Immature natural killer cell (primary cell): ENCODE measurements at regions not wholly inside any gene's neighbourhood (a gene's known extent, or its start where the extent isn't known, plus 50 kb on each side); places are given as distances from the start of the nearest gene placed in this dataset.
"Not testable (repeated sequence)": the region's sequence is repeated elsewhere in the genome, so short reads cannot be mapped to it uniquely, and the experiment has no call there.

Experiments
- DNase-seq, 3 donors: peaks; one replicate each; pipeline ENCODE4 v3.0.0; 2022; ENCODE audit warnings: mixed read lengths in 1 of 3
- H3K27ac Mint-ChIP-seq, 6 donors: one replicate each; pipeline ENCODE4 v1.8.0; 2020; ENCODE audit warnings: mixed read lengths in 6 of 6, mild to moderate bottlenecking in 5 of 6, inconsistent platforms in 4 of 6, moderate library complexity in 3 of 6
- H3K27me3 Mint-ChIP-seq, 3 donors: one replicate each; pipeline ENCODE4 v1.8.0; 2020 to 2021; ENCODE audit warnings: low read depth in 3 of 3, mild to moderate bottlenecking in 3 of 3, mixed read lengths in 3 of 3, moderate library complexity in 3 of 3, inconsistent platforms in 1 of 3
- H3K36me3 Mint-ChIP-seq, 3 donors: one replicate each; pipeline ENCODE4 v1.8.0; 2020; ENCODE audit warnings: mixed read lengths in 3 of 3, inconsistent platforms in 2 of 3, mild to moderate bottlenecking in 2 of 3
- H3K4me1 Mint-ChIP-seq, 2 donors: one replicate each; pipeline ENCODE4 v1.8.0; 2020; ENCODE audit warnings: inconsistent platforms in 2 of 2, mild to moderate bottlenecking in 2 of 2, mixed read lengths in 2 of 2, moderate library complexity in 1 of 2
- H3K4me3 Mint-ChIP-seq, 5 donors: one replicate each; pipeline ENCODE4 v1.8.0; 2020; ENCODE audit warnings: mild to moderate bottlenecking in 5 of 5, mixed read lengths in 5 of 5, inconsistent platforms in 3 of 5, moderate library complexity in 3 of 5
- H3K9me3 Mint-ChIP-seq, 6 donors: one replicate each; pipeline ENCODE4 v1.8.0; 2020; ENCODE audit warnings: mild to moderate bottlenecking in 6 of 6, mixed read lengths in 6 of 6, inconsistent platforms in 4 of 6, moderate library complexity in 3 of 6

DNA sequence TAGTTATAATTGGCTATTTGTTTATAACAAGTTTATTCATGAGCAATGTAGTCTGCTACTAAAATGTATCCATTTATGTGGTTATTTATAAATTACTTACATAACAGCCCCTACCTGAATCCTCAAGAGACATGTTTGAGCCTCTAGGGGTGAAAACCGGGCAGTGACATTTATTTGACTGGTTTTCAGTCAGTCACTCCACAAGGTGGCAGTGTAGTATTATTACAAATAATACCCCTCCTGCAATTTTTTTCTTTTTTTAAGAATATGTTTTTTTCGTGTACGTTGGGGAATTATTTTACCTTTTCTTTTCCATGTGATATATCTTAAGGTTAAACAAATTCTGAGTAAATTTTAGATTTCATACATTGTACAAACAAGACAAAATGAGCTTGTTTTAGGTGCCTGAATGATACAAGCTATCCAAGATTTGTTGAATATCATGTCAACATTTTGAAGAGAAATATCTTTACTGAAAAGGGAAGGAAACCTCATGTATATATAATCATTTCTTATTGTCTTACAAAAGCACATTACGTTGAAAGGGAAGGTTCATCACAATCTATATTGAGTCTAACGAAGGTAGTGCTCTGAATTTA, 598.7 kb upstream of the TECRL start:
- DNase-seq, result no peak
- H3K4me3 Mint-ChIP-seq, result no peak overlapping the region
- H3K27me3 Mint-ChIP-seq, result no peaks in the 10 kb centered on the region
- H3K4me1 Mint-ChIP-seq, result no peaks in the 10 kb centered on the region
- H3K9me3 Mint-ChIP-seq, result peaks cover 7 to 25% (median 14%) of the 10 kb centered on the region in 6 donors
- no peak overlapping the region for H3K27ac Mint-ChIP-seq
- no peaks in the 10 kb centered on the region for H3K36me3 Mint-ChIP-seq

DNA sequence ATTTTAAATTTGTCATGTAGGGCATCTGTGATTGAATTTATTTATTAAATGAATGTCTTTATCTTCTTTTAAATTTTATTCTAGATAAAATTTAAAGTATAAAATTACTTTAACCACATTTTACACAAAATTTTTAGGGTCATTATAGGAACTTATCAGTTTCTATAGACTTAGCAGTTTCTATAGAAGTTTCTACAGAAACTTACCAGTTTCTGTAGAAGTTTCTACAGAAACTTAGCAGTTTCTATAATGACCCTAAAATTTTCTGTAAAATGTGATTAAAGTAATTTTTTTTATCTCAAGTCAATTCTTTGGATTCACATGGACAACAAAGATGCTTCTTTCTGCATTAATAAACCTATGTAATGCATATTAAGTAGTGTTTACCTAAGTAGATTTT, 565.9 kb upstream of the TECRL start:
- peaks cover 2 to 30% (median 17%) of the 10 kb centered on the region in 6 donors for H3K9me3 Mint-ChIP-seq
- no peak overlapping the region for H3K27ac Mint-ChIP-seq
- no peaks in the 10 kb centered on the region for H3K36me3 Mint-ChIP-seq
- no peak overlapping the region for H3K4me3 Mint-ChIP-seq
- H3K27me3 Mint-ChIP-seq, result no peaks in the 10 kb centered on the region
- DNase-seq, result no peak
- no peaks in the 10 kb centered on the region for H3K4me1 Mint-ChIP-seq

DNA sequence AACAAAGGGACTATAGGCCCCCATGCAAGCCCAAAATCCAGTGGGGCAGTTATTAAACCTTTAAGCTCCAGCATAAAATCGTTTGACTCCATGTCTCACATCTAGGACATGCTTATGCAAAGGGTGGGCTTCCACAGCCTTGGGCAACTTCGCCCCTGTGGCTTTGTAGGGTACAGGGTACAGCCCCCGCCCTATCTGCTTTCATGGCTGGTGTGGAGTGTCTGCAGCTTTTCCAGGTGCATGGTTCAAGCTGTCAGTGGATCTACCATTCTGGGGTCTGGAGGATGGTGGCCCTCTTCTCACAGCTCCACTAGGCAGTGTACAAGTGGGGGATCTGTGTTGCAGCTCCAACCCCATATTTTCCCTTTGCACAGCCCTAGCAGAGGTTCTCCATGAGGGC, 559.8 kb upstream of the TECRL start:
- H3K36me3 Mint-ChIP-seq, result peaks cover 0 to 6% (median 0%) of the 10 kb centered on the region in 3 donors
- H3K9me3 Mint-ChIP-seq, result peaks cover 5 to 50% (median 23%) of the 10 kb centered on the region in 6 donors
- no peak overlapping the region for H3K4me3 Mint-ChIP-seq
- no peaks in the 10 kb centered on the region for H3K4me1 Mint-ChIP-seq
- DNase-seq, result no peak
- no peak overlapping the region for H3K27ac Mint-ChIP-seq
- no peaks in the 10 kb centered on the region for H3K27me3 Mint-ChIP-seq

DNA sequence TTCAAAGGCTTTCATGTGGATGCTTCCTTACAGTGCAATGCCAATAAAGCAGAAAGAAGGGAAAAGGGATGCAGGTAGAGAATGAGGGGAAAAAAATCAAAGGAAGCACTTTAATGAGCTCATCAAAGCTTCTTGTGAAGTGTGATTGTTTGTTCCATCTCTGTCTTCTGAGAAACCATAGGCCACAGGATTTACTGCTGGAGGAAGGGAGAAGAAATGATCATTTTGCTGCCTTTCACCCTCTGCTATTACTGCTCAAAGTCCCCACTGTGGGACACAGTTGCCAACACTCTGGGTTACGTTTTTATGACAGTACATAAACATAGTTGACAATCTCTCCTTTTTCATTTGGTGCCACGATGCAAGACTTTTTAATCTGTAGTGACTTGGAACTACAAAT, 558.0 kb upstream of the TECRL start:
- DNase-seq, result no peak
- peaks cover 5 to 45% (median 26%) of the 10 kb centered on the region in 6 donors for H3K9me3 Mint-ChIP-seq
- no peaks in the 10 kb centered on the region for H3K4me1 Mint-ChIP-seq
- no peak overlapping the region for H3K27ac Mint-ChIP-seq
- peaks cover 0 to 6% (median 0%) of the 10 kb centered on the region in 3 donors for H3K36me3 Mint-ChIP-seq
- H3K27me3 Mint-ChIP-seq, result no peaks in the 10 kb centered on the region
- H3K4me3 Mint-ChIP-seq, result no peak overlapping the region

DNA sequence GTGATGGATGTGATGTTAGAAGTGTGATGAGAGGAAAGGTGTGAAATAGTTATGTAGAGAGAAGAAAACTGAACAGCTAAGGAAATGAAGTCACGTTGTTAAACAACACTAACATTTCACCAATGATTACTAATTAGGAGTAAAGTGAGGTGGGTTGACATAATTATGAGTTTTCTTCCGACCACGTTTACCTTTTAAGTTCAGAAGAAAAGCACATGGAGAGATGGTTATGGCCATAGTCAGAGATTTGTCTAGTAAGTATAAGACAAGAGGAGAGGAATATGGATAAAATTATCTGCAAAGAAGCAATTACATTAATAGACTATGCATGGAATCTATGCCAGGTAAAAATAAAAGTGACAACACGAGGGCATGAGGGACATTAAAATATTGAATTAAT, 551.3 kb upstream of the TECRL start:
- H3K9me3 Mint-ChIP-seq, result peaks cover 12 to 43% (median 28%) of the 10 kb centered on the region in 6 donors

DNA sequence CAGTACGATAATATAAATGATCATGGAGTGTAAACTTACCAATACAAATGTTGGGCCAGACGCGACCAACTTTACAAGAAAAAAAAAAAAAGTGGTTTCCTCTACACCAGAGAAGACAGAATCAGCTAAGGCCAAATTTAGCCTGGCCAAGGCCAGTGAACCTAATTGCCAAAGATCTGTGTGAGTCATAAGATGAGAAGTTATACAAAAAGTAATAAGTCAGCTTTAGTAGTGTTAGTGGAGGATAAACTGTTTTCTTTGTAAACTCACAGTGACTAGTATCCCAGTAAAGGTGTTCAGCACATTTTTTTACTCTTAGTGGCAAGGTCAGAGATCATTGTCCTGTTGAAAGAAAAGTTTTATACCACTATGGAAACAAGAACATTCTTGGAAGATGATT, 531.4 kb upstream of the TECRL start:
- H3K36me3 Mint-ChIP-seq, result no peaks in the 10 kb centered on the region
- no peaks in the 10 kb centered on the region for H3K4me1 Mint-ChIP-seq
- no peak overlapping the region for H3K27ac Mint-ChIP-seq
- no peak for DNase-seq
- H3K27me3 Mint-ChIP-seq, result no peaks in the 10 kb centered on the region
- no peak overlapping the region for H3K4me3 Mint-ChIP-seq
- H3K9me3 Mint-ChIP-seq, result peaks cover 6 to 37% (median 17%) of the 10 kb centered on the region in 6 donors

More for the DNA sequence above, 551.3 kb upstream of the TECRL start:
- peaks cover 0 to 4% (median 0%) of the 10 kb centered on the region in 3 donors for H3K36me3 Mint-ChIP-seq
- DNase-seq, result no peak
- H3K27me3 Mint-ChIP-seq, result no peaks in the 10 kb centered on the region
- no peak overlapping the region for H3K4me3 Mint-ChIP-seq
- no peak overlapping the region for H3K27ac Mint-ChIP-seq
- no peaks in the 10 kb centered on the region for H3K4me1 Mint-ChIP-seq

DNA sequence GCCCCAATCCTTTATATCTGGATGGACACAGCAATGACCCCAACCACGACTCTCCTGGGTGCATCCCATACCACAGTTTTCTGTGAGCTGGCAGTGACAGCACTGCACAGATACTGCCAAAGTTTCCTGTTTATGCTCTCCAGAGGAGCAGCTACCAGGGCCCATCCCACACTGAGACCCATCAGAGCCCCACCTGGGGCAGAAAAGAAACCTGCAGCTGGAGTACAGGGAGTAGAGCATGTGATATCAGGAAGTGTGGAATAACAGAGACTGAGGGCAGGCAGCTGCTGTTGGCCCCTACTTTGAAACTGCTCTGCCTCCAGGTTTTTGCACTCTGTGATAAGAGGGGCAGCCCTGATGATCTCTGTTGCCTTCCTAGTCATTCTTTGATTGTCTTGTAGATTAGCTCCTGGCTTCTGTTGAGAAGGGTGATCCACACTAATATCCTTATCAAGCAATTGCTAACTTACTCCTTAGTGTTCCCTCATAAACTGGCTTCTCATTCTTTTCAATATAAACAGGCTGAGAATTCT, 526.3 kb upstream of the TECRL start:
- H3K36me3 Mint-ChIP-seq, result no peaks in the 10 kb centered on the region
- DNase-seq, result no peak
- H3K4me3 Mint-ChIP-seq, result no peak overlapping the region
- no peaks in the 10 kb centered on the region for H3K27me3 Mint-ChIP-seq
- no peaks in the 10 kb centered on the region for H3K4me1 Mint-ChIP-seq
- no peak overlapping the region for H3K27ac Mint-ChIP-seq
- peaks cover 15 to 42% (median 27%) of the 10 kb centered on the region in 6 donors for H3K9me3 Mint-ChIP-seq

DNA sequence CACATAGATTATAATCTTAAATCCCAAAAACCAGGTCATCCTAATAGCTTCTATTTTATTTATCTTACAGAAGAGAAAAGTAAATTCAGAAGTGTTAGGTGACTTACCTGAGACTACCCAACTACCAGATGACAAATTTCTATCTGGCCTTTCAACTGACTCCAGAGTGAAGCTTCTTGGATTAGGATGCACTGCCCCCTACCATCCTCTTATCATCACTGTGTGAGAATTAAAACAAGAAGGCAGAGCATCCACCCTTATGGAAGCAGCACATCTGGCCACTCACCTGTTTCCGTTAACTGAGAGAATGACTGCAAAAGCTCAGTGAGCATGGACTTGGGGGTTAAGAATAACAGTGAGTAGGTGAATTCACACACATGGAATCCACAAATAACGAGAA, 502.6 kb upstream of the TECRL start:
- Mint-ChIP-seq H3K4me1 (no peaks in the 10 kb centered on the region), H3K27ac (no peak overlapping the region)

DNA sequence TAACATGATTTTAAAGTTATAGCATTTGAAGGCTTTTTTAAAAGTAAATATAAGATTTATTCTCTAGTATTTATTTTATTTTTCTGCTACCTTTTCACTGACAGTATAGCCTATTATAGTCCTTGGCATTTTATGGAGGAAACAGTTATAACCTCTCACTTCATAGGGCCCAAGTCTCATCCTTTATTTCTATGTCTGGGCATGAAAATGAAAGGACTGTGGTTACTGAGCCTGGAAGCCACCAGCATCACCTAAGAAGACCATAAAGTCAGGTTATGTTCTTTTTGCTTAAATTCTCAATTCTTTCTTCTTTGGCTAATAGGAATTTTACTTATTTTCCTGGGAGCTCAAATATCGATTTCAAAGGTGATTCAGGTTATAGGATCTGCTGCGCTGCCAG, 494.7 kb upstream of the TECRL start:
- peaks cover 4 to 21% (median 7%) of the 10 kb centered on the region in 6 donors for H3K9me3 Mint-ChIP-seq
- H3K27me3 Mint-ChIP-seq, result no peaks in the 10 kb centered on the region
- no peaks in the 10 kb centered on the region for H3K4me1 Mint-ChIP-seq
- H3K36me3 Mint-ChIP-seq, result peaks cover 0 to 3% (median 0%) of the 10 kb centered on the region in 3 donors
- no peak overlapping the region for H3K4me3 Mint-ChIP-seq
- DNase-seq, result no peak
- H3K27ac Mint-ChIP-seq, result no peak overlapping the region

More for the DNA sequence above, 502.6 kb upstream of the TECRL start:
- Mint-ChIP-seq H3K36me3 (no peaks in the 10 kb centered on the region), H3K4me3 (no peak overlapping the region), H3K27me3 (peaks cover 0 to 2% (median 0%) of the 10 kb centered on the region in 3 donors), H3K9me3 (peaks cover 8 to 55% (median 16%) of the 10 kb centered on the region in 6 donors)
- DNase-seq, result no peak

DNA sequence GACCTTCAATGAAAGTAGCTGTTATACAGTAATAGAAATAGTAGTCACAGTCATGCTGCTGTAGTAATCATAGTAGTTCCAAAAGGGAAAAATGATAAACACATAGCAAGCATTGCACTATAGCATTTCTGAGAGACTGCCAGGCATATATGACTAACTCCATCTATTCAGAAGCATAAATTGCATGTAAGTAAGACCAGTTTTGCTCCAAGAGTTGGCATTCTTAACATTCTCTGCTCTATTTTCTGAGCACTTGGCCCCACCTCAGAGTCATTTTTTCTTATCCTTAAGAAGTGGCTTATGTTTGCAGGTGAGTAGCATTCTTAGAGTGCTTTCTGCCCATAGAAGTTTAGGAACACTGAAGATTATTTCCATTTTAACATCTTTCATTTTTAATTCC, 490.3 kb upstream of the TECRL start:
- DNase-seq, result no peak
- H3K36me3 Mint-ChIP-seq, result peaks cover 0 to 3% (median 0%) of the 10 kb centered on the region in 3 donors
- no peak overlapping the region for H3K4me3 Mint-ChIP-seq
- no peaks in the 10 kb centered on the region for H3K4me1 Mint-ChIP-seq
- H3K27me3 Mint-ChIP-seq, result peaks cover 0 to 2% (median 0%) of the 10 kb centered on the region in 3 donors
- no peak overlapping the region for H3K27ac Mint-ChIP-seq
- H3K9me3 Mint-ChIP-seq, result peaks cover 0 to 24% (median 4%) of the 10 kb centered on the region in 6 donors

DNA sequence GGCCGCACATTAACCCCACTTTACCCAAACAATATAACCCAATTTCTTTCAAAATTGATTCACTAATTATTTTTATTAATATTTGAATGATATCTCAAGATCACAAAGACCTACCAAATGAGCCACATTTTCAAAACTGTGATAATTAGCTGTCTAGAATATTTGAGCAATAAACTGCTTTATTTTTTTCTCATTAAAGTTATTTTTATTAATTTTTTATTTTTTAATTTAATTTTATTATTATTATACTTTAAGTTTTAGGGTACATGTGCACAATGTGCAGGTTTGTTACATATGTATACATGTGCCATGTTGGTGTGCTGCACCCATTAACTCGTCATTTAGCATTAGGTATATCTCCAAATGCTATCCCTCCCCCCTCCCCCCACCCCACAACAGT, 489.8 kb upstream of the TECRL start:
- not testable (repeated sequence) for H3K36me3 Mint-ChIP-seq, H3K4me3 Mint-ChIP-seq, DNase-seq, H3K4me1 Mint-ChIP-seq, H3K27ac Mint-ChIP-seq, H3K27me3 Mint-ChIP-seq
- H3K9me3 Mint-ChIP-seq, result peaks cover 0 to 26% (median 4%) of the 10 kb centered on the region in 6 donors

DNA sequence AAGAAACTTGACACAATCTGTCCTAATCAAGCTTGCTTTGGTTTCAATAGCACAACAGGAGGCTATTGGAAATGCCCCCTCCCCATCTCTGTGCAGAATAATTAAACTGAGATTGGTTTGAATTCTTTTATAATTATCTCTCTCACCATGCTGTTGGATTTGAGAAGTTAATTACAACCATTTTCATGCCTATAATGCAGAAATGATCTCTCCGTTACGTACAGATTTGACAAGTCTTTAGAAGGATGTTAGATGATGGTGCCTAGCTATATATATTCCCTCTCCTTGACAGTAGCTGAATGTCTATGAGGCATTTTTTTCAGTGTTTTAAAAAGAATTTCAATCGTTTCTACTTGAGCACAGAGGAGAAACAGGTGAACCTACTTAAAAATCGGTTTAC, 488.4 kb upstream of the TECRL start:
- no peak for DNase-seq
- peaks cover 0 to 2% (median 0%) of the 10 kb centered on the region in 3 donors for H3K27me3 Mint-ChIP-seq
- H3K36me3 Mint-ChIP-seq, result peaks cover 0 to 3% (median 0%) of the 10 kb centered on the region in 3 donors
- no peaks in the 10 kb centered on the region for H3K4me1 Mint-ChIP-seq
- H3K9me3 Mint-ChIP-seq, result peaks cover 0 to 26% (median 4%) of the 10 kb centered on the region in 6 donors
- H3K27ac Mint-ChIP-seq, result no peak overlapping the region
- no peak overlapping the region for H3K4me3 Mint-ChIP-seq

DNA sequence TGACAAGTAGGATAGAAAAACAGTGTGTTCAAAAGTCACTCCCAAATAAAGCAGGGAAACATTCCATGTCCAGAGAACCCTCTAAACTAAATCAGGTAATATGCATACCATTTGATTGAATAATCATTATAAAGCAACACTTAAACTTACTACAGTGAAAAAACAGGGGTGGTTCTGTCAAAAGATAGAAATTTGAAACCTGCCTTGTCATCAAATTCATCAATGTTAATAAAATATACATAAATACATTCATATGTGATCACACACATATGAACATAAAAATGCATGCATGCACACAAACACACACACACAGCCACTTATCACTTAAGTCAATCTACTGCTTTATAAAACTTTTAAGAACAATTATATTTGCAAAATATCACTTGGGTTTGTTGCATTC, 485.8 kb upstream of the TECRL start:
- Mint-ChIP-seq H3K9me3 (peaks cover 4 to 31% (median 6%) of the 10 kb centered on the region in 6 donors), H3K27ac (no peak overlapping the region), H3K27me3 (peaks cover 0 to 2% (median 0%) of the 10 kb centered on the region in 3 donors), H3K4me1 (no peaks in the 10 kb centered on the region), H3K36me3 (no peaks in the 10 kb centered on the region), H3K4me3 (no peak overlapping the region)
- no peak for DNase-seq

DNA sequence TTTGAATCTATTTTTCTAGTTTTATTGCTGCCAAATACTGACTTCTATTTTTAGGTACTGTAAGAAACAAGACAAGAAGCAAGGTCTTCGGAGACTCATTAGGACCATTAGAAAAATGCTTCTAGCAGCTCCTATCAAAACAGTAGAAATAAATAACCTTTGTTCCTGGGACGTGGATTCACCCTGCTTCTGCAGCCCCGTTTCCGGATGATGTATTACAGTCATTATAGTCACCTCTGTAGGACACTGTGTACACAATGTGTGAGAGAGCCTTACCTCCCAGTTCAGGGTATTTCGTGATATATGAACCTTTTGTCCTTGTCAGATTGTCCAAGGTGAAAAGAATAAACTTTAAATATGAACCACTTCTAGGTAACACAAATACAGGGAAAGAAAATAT, 484.0 kb upstream of the TECRL start:
- Mint-ChIP-seq H3K4me1 (no peaks in the 10 kb centered on the region), H3K36me3 (no peaks in the 10 kb centered on the region), H3K27ac (no peak overlapping the region), H3K4me3 (no peak overlapping the region), H3K27me3 (no peaks in the 10 kb centered on the region), H3K9me3 (peaks cover 2 to 32% (median 11%) of the 10 kb centered on the region in 6 donors)
- DNase-seq, result no peak
